ENCODE measurements at regions not wholly inside any gene's neighbourhood (a gene's known extent, or its start where the extent isn't known, plus 50 kb on each side); places are given as distances from the start of the nearest gene placed in this dataset.

- no peaks in the 10 kb centered on the region for H3K27me3 ChIP-seq (ENCODE audit: low read length)
- H3K4me2 ChIP-seq (ENCODE audit: low read depth, low read length, poor library complexity, severe bottlenecking): no peak overlapping the region
- no peak overlapping the region for H3K4me3 ChIP-seq (ENCODE audit: insufficient read depth, low read length, poor library complexity, severe bottlenecking)
- TF ChIP-seq CTCF (IDR thresholded peaks at IDR 0.05; ENCODE audit: insufficient read depth, low read length, poor library complexity, severe bottlenecking) (no peak), EZH2phosphoT487 (conservative IDR thresholded peaks at IDR 0.05; ENCODE audit: low read length) (no peak)
- no peak overlapping the region for H3K9ac ChIP-seq (ENCODE audit: low read length)
- H3F3A ChIP-seq (ENCODE audit: insufficient read depth): no peaks in the 10 kb centered on the region
- no peaks in the 10 kb centered on the region for H3K79me2 ChIP-seq (ENCODE audit: insufficient read depth, low read length)
- H2AFZ ChIP-seq (ENCODE audit: low read depth, low read length, severe bottlenecking): no peak overlapping the region
- no peak overlapping the region for H3K27ac ChIP-seq (ENCODE audit: low read depth, low read length)
- no peaks in the 10 kb centered on the region for H4K20me1 ChIP-seq (ENCODE audit: low read depth, low read length)
- no peaks in the 10 kb centered on the region for H3K36me3 ChIP-seq (ENCODE audit: low read length)
- no peaks in the 10 kb centered on the region for H3K9me2 ChIP-seq (replicated peaks; ENCODE audit: insufficient read depth, low read length)
- H3K9me3 ChIP-seq (ENCODE audit: insufficient read depth, low read length): no peaks in the 10 kb centered on the region
Measured at GRCh38 chr17:79137015-79137788, 62.6 kb downstream of the ENGASE start.

- no peaks in the 10 kb centered on the region for H3K79me2 ChIP-seq (ENCODE audit: insufficient read depth, low read length)
- H3K9me2 ChIP-seq (replicated peaks; ENCODE audit: insufficient read depth, low read length): no peaks in the 10 kb centered on the region
- H3F3A ChIP-seq (ENCODE audit: insufficient read depth): no peaks in the 10 kb centered on the region
- no peaks in the 10 kb centered on the region for H3K9me3 ChIP-seq (ENCODE audit: insufficient read depth, low read length)
- no peaks in the 10 kb centered on the region for H3K27me3 ChIP-seq (ENCODE audit: low read length)
- H3K4me3 ChIP-seq (ENCODE audit: insufficient read depth, low read length, poor library complexity, severe bottlenecking): no peak overlapping the region
- TF ChIP-seq EZH2phosphoT487 (conservative IDR thresholded peaks at IDR 0.05; ENCODE audit: low read length) (no peak), CTCF (IDR thresholded peaks at IDR 0.05; ENCODE audit: insufficient read depth, low read length, poor library complexity, severe bottlenecking) (no peak)
- no peaks in the 10 kb centered on the region for H3K36me3 ChIP-seq (ENCODE audit: low read length)
- H3K9ac ChIP-seq (ENCODE audit: low read length): no peak overlapping the region
- H3K4me2 ChIP-seq (ENCODE audit: low read depth, low read length, poor library complexity, severe bottlenecking): no peak overlapping the region
- no peak overlapping the region for H3K27ac ChIP-seq (ENCODE audit: low read depth, low read length)
- no peaks in the 10 kb centered on the region for H4K20me1 ChIP-seq (ENCODE audit: low read depth, low read length)
- no peak overlapping the region for H2AFZ ChIP-seq (ENCODE audit: low read depth, low read length, severe bottlenecking)
Measured at GRCh38 chr17:79136596-79136995, 62.0 kb downstream of the ENGASE start.

Data from SU-DHL-6 (cell line).